BLaER1 treated with 17β-estradiol and CSF1 and Interleukin-3, amounts not matched to agents 10 nM and 100 nM (cell line): ENCODE measurements at regions not wholly inside any gene's neighbourhood (a gene's known extent, or its start where the extent isn't known, plus 50 kb on each side); places are given as distances from the start of the nearest gene placed in this dataset.
A peak's percentile ranks its signal among the peaks of the same experiment; 100 is the strongest.

Source experiments
- H3K27ac ChIP-seq, 11 experiments: shearing (Covaris generic); formaldehyde crosslinking; 2 replicates each; pipeline ENCODE4 v1.8.1; 2022
- H3K27me3 ChIP-seq, 11 experiments: shearing (Covaris generic); formaldehyde crosslinking; 2 replicates each; pipeline ENCODE4 v1.8.1; 2022
- H3K36me3 ChIP-seq, 11 experiments: shearing (Covaris generic); formaldehyde crosslinking; 2 replicates each; pipeline ENCODE4 v1.8.1; 2022
- H3K4me1 ChIP-seq, 10 experiments: shearing (Covaris generic); formaldehyde crosslinking; 2 replicates each; pipeline ENCODE4 v1.8.1; 2022
- H3K4me2 ChIP-seq, 11 experiments: shearing (Covaris generic); formaldehyde crosslinking; 2 replicates each; pipeline ENCODE4 v1.8.1; 2022
- H3K4me3 ChIP-seq, 10 experiments: shearing (Covaris generic); formaldehyde crosslinking; 2 replicates each; pipeline ENCODE4 v1.8.1; 2022
- H3K9ac ChIP-seq, 11 experiments: shearing (Covaris generic); formaldehyde crosslinking; 2 replicates each; pipeline ENCODE4 v1.8.1; 2022
- H3K9me3 ChIP-seq, 11 experiments: shearing (Covaris generic); formaldehyde crosslinking; replicated peaks in 1 of 11; 2 replicates each; pipeline ENCODE4 v1.8.1; 2022
- H4K20me1 ChIP-seq, 11 experiments: shearing (Covaris generic); formaldehyde crosslinking; 2 replicates each; pipeline ENCODE4 v1.8.1; 2022
- Cebpa-rat ChIP-seq, 11 experiments: shearing (Covaris generic); IDR thresholded peaks; 2 replicates each; pipeline ENCODE4 v1.8.1; 2022

DNA sequence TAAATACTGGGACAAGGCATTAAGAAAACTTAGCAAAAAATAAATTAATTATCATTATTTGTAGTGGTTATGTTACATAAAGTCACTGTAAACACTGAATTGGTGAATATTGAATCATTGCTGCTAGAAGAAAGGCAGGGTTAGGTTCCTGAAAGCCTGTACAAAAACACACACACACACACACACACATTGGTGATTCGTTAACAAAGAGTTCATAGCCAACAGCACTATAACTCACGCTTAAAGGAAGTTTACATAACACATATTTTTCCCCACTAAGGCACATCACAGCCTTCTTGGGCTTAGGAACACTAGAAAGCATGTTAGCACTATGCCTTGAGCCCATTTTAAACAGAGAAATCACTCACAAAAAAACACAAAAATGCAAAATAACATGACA lies 690.0 kb upstream of the PIK3C3 start:
- no peaks in the 10 kb centered on the region for H4K20me1 ChIP-seq
- no peak for TF ChIP-seq Cebpa-rat (IDR thresholded peaks at IDR 0.05)
- H3K36me3 ChIP-seq: no peaks in the 10 kb centered on the region

DNA sequence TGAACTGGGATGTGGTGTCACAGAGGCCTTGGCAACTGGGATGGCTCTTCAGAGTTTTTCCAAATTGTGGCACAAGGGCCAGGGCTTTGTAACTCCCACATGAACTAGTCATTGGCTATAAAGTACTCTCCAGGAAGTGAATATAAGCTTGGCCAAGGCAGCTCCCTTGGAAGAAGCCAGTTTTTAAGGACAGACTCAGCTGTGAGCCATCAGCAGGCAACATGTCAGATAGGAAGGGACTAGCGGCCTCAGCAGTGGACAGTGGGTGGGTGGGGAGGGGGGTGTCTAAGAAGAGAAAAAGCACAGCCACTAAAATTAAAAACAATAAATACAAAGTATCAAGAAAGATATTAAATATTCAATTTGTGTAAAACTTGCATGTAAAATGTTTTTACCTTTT lies 691.1 kb upstream of the PIK3C3 start:
- Histone ChIP-seq H3K4me2 (no peak overlapping the region), H3K27me3 (no peaks in the 10 kb centered on the region), H3K9ac (no peak overlapping the region), H4K20me1 (no peaks in the 10 kb centered on the region), H3K4me1 (peaks cover 0 to 11% (median 7%) of the 10 kb centered on the region in 10 experiments; a peak in 9 of 20 replicates), H3K36me3 (no peaks in the 10 kb centered on the region), H3K4me3 (no peak overlapping the region), H3K27ac (no peak overlapping the region), H3K9me3 (peaks cover 0 to 3% (median 0%) of the 10 kb centered on the region in 11 experiments; a peak in 1 of 22 replicates)
- TF ChIP-seq Cebpa-rat (IDR thresholded peaks at IDR 0.05): no peak

More for the DNA sequence above, 690.0 kb upstream of the PIK3C3 start:
- Histone ChIP-seq H3K4me1 (peaks cover 0 to 11% (median 7%) of the 10 kb centered on the region in 10 experiments; a peak in 9 of 20 replicates), H3K27me3 (no peaks in the 10 kb centered on the region), H3K4me3 (no peak overlapping the region), H3K9ac (no peak overlapping the region), H3K27ac (no peak overlapping the region), H3K4me2 (no peak overlapping the region), H3K9me3 (no peaks in the 10 kb centered on the region; a peak in 1 of 22 replicates)

DNA sequence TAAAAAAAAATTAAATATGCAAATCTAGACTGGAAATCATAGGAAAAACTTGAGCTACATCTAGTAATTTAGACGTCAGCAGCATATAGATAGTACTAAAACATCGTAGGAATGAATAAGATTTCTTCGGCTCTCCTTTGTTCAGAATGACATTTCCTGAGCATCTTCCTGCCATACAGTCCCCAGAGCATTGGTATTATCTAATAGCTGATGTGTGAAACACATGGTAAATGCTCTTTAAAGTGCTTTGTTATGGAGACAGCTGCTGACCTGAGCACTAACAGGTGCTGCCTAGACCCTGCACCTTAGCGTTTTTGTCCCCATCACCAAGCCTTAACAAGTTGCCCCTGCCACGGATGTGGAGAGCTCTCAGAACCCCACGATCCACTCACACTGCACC lies 692.3 kb upstream of the PIK3C3 start:
- H3K27ac ChIP-seq: no peak overlapping the region
- H4K20me1 ChIP-seq: no peaks in the 10 kb centered on the region
- peak overlapping the region in 8 of 11 experiments; percentile 0 to 52 (median 38); a peak in 13 of 22 replicates for H3K4me2 ChIP-seq
- H3K27me3 ChIP-seq: no peaks in the 10 kb centered on the region
- no peak overlapping the region for H3K9ac ChIP-seq
- peaks cover 0 to 3% (median 0%) of the 10 kb centered on the region in 11 experiments; a peak in 1 of 22 replicates for H3K9me3 ChIP-seq
- no peak for TF ChIP-seq Cebpa-rat (IDR thresholded peaks at IDR 0.05)
- no peak overlapping the region for H3K4me3 ChIP-seq
- H3K4me1 ChIP-seq: peaks cover 0 to 11% (median 7%) of the 10 kb centered on the region in 10 experiments; a peak in 9 of 20 replicates
- no peaks in the 10 kb centered on the region for H3K36me3 ChIP-seq

DNA sequence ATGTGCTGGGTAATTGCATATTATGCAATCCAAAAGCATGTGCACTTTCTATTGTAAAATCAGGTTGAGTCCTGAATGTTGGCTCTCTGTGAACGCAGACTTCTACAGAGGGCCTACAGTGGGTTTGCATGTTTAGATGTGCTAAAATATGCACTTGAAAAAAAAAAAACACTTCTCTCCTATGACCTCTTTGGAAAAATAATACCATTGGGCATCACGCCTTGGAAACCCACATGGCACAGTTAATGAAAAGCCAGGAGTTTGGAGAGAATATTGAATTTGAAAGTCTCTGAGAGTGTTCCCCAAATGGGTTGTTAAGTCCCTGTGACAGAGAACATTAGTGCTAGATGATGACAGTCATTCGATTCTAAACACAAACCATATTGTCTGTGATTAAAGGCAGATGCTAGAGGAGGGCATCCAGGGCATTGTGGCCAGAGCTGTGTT lies 710.4 kb upstream of the PIK3C3 start:
- H3K36me3 ChIP-seq: no peaks in the 10 kb centered on the region
- no peak overlapping the region for H3K27ac ChIP-seq
- H4K20me1 ChIP-seq: no peaks in the 10 kb centered on the region
- H3K4me3 ChIP-seq: no peak overlapping the region
- H3K4me2 ChIP-seq: no peak overlapping the region
- no peaks in the 10 kb centered on the region for H3K4me1 ChIP-seq
- no peaks in the 10 kb centered on the region for H3K9me3 ChIP-seq
- no peak overlapping the region for H3K9ac ChIP-seq
- no peak for TF ChIP-seq Cebpa-rat (IDR thresholded peaks at IDR 0.05)
- H3K27me3 ChIP-seq: no peaks in the 10 kb centered on the region

DNA sequence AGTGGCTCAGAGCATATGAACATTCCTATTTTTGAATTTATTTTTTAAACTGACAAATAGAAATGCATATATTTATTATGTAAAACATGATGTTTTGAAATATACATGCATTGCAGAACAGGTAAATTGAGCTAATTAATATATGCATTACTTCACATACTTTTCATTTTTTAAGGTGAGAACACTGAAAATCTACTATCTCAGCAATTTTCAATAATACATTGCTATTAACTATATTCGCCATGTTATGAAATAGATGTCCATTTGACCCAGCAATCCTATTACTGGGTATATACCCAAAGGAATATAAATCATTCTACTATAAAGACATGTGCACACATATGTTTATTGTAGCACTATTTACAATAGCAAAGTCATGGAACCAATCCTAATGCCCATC lies 717.7 kb upstream of the PIK3C3 start:
- H3K27me3 ChIP-seq: no peaks in the 10 kb centered on the region
- no peak overlapping the region for H3K9ac ChIP-seq
- no peaks in the 10 kb centered on the region for H3K36me3 ChIP-seq
- TF ChIP-seq Cebpa-rat (IDR thresholded peaks at IDR 0.05): no peak
- no peaks in the 10 kb centered on the region for H4K20me1 ChIP-seq
- H3K4me1 ChIP-seq: no peaks in the 10 kb centered on the region
- H3K9me3 ChIP-seq: no peaks in the 10 kb centered on the region
- H3K4me2 ChIP-seq: no peak overlapping the region
- H3K27ac ChIP-seq: no peak overlapping the region
- H3K4me3 ChIP-seq: no peak overlapping the region

DNA sequence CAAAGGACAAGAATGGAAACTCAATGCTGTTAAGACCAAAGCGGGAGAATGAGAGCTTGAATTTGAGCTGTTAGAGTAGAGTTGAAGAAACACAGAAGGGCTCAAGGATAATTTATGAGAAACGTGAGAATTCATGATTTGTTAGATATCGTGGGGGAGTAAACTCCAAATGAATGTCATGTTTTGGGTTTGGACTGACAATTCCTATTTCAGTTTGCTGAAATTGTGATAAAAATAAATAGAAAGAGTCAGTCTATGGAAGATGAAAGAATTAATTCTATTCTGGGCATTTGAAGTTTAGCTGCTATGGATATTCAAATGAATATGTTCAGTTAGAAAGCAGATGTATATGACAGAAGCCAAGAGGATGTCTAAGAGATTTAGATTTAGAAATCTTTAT lies 723.4 kb upstream of the PIK3C3 start:
- Histone ChIP-seq H3K27ac (no peak overlapping the region), H3K4me3 (no peak overlapping the region), H3K4me2 (no peak overlapping the region), H3K27me3 (no peaks in the 10 kb centered on the region), H3K4me1 (no peaks in the 10 kb centered on the region), H3K9ac (no peak overlapping the region), H3K36me3 (no peaks in the 10 kb centered on the region), H3K9me3 (no peaks in the 10 kb centered on the region), H4K20me1 (no peaks in the 10 kb centered on the region)
- TF ChIP-seq Cebpa-rat (IDR thresholded peaks at IDR 0.05): no peak

DNA sequence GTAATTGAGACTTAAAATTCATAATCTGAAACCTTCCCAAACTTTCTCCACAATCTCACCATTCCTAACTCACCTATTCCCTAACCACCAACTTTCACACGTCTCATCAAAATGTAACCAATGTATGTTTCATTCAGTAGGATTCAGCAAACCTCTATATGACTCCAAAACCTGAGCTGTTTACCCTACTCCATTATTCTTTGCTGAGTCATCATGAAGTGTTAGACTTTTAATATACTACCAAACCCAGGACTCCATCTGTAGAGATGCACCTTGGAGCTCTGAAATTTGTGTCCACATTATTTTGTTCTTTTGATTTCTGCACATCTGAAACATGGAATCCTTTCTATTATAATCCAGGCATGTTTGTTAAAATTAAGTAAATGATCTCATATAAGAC lies 727.0 kb upstream of the PIK3C3 start:
- Histone ChIP-seq H3K27ac (no peak overlapping the region), H3K9ac (no peak overlapping the region), H3K9me3 (no peaks in the 10 kb centered on the region; a peak in 1 of 22 replicates), H4K20me1 (no peaks in the 10 kb centered on the region), H3K4me2 (no peak overlapping the region), H3K4me1 (no peaks in the 10 kb centered on the region), H3K36me3 (no peaks in the 10 kb centered on the region), H3K27me3 (no peaks in the 10 kb centered on the region), H3K4me3 (no peak overlapping the region)
- no peak for TF ChIP-seq Cebpa-rat (IDR thresholded peaks at IDR 0.05)

DNA sequence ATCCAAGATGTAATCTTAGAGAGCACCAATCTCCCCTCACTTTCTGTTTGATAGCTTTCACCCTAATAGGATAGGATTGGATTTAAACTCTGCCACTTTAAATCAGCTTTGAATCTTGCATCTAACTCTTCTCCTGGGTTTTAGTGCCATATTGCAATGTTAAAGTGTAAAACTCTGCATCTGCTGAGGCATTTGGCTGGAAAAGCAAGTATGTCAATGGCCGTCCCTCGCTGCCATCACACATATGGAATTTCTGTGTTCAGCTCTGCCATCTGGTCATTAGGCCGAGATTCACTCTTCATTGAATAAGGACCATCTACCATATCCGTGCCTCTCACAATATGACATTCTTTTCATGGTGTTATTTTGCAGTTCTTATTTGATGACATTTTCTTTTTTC lies 728.1 kb upstream of the PIK3C3 start:
- no peaks in the 10 kb centered on the region for H3K36me3 ChIP-seq
- H3K9me3 ChIP-seq: no peaks in the 10 kb centered on the region; a peak in 1 of 22 replicates
- no peaks in the 10 kb centered on the region for H3K4me1 ChIP-seq
- no peak overlapping the region for H3K9ac ChIP-seq
- H3K4me2 ChIP-seq: no peak overlapping the region
- no peak overlapping the region for H3K27ac ChIP-seq
- no peaks in the 10 kb centered on the region for H3K27me3 ChIP-seq
- no peak overlapping the region for H3K4me3 ChIP-seq
- no peak for TF ChIP-seq Cebpa-rat (IDR thresholded peaks at IDR 0.05)
- H4K20me1 ChIP-seq: no peaks in the 10 kb centered on the region

DNA sequence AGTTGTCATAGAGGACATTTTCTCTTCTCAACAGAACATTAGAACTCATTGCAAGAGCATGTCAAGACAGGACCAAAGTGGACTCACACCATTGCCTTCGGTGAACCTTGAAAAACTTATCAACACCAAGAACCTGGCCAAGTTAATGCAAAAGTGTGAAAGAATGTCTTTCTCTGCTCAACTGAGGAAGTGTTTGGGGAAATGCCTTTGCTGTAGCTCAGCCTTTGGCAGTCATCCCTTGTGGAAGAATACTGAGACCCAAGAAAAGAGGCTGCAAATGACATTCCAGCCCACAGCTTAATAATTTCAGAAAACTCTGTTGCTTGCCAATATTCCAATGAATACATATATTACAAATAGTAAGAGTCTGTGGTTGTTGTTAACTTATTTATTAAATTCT lies 728.8 kb upstream of the PIK3C3 start:
- H3K4me2 ChIP-seq: no peak overlapping the region
- H3K27me3 ChIP-seq: no peaks in the 10 kb centered on the region
- H3K27ac ChIP-seq: no peak overlapping the region
- no peak overlapping the region for H3K4me3 ChIP-seq
- H4K20me1 ChIP-seq: no peaks in the 10 kb centered on the region
- no peaks in the 10 kb centered on the region for H3K36me3 ChIP-seq
- H3K9me3 ChIP-seq: no peaks in the 10 kb centered on the region; a peak in 1 of 22 replicates
- no peak for TF ChIP-seq Cebpa-rat (IDR thresholded peaks at IDR 0.05)
- H3K9ac ChIP-seq: no peak overlapping the region
- H3K4me1 ChIP-seq: no peaks in the 10 kb centered on the region

DNA sequence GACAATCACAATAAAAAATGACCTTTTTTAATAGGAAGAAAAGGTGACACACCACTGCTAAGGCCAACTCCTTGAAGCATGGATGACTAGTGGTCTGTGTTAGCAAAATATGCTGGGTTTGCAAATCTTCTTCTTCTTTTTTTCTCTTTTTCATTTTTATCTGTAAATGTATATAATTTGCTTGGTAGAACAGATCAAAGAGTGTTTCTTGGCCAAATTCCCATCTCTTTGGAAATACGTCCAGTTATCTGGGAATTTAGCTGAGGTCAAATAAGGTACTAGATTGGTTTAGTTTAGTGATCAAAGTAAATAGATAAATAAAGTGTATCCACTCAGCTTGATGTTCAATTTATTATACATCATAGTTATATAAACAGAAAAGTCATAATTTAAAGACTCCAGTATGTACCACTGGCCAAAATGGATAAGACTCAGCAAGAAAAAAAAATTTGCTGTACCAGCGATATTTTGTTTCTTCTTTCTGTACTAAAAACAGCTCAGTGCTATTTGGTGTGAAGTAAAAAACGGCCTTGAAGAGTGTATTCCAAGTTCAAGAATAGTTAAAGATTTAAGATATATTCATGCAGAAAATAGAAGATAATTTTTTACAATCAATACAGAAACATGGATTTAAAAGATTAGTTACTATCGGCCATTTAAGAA lies 738.6 kb upstream of the PIK3C3 start:
- Histone ChIP-seq H3K4me3 (no peak overlapping the region), H3K27me3 (no peaks in the 10 kb centered on the region), H3K36me3 (no peaks in the 10 kb centered on the region), H4K20me1 (no peaks in the 10 kb centered on the region), H3K27ac (no peak overlapping the region), H3K9ac (no peak overlapping the region), H3K9me3 (no peaks in the 10 kb centered on the region), H3K4me2 (no peak overlapping the region), H3K4me1 (no peaks in the 10 kb centered on the region)
- no peak for TF ChIP-seq Cebpa-rat (IDR thresholded peaks at IDR 0.05)
